HG02884 (cell line): ENCODE measurements at regions not wholly inside any gene's neighbourhood (a gene's known extent, or its start where the extent isn't known, plus 50 kb on each side); places are given as distances from the start of the nearest gene placed in this dataset.
"Not testable (repeated sequence)": the region's sequence is repeated elsewhere in the genome, so short reads cannot be mapped to it uniquely, and the experiment has no call there.

Experiments
- ATAC-seq: cut with Tn5 transposase; IDR thresholded peaks from one replicate; pipeline ENCODE4 v1.9.1; 2021; ENCODE audit warnings: mild to moderate bottlenecking, moderate library complexity; ENCODE audit not compliant: unreplicated experiment

- no peak for ATAC-seq
Measured at GRCh38 chr12:19624491-19624890, 185.2 kb downstream of the AEBP2 start.

- not testable (repeated sequence) for ATAC-seq
Measured at GRCh38 chr12:19625551-19625950, 186.3 kb downstream of the AEBP2 start.

DNA sequence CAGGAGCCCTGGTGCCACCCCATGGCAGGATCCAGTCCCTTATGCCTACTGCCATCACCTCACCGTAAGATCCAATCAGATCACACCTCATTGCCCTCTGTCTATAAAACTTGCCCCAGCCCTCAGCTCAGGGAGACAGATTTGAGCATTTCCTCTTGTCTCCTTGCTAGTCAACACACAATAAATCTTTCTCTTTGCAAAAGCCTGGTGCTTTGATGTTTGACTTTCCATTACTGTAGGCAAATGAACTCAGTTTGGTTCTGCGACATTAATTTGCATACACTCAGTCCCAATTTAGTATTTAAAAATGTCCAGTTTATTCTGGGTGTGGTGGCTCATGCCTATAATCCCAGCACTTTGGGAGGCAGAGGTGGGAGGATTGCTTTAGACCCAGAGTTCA lies 188.4 kb downstream of the AEBP2 start:
- ATAC-seq: no peak

DNA sequence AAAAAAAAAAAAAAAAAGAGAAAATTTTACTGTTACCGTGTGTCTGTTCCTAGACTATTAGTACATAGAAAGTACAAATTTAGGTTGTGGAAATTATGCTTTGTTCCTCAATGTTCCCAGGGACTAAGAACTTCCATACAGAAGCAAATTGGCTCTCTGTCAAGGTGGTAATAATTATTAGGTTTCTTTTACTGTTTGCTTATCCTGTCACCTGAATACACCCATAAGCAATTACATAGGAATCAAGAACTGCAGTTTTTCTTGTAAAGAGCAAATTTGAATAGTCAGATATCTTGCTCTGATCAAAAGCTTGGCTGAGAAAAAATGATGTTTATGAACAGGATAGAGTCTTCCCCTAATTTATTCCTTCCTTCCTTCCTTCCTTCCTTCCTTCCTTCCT lies 191.2 kb downstream of the AEBP2 start:
- ATAC-seq: no peak

GRCh38 chr12:19633194-19633593 lies 193.9 kb downstream of the AEBP2 start:
- no peak for ATAC-seq

DNA sequence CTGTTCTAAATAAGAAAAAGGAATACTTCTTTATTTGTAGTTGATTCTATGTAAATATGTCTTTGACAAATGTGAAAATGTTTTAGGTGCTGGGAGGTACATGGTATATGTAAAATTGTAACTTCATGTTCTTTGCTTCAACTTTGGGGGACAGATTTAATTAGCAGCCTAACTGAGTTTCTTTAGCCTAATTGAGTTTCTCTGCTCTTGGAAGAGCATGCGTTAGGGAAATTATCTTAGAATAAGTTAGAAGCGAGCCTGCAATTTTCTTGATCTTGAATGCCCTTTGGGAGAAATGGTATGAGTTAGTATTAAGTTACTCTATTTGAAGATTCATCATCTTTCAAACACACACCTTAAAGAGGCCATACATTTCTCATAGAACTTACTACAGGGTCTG lies 194.3 kb downstream of the AEBP2 start:
- no peak for ATAC-seq

DNA sequence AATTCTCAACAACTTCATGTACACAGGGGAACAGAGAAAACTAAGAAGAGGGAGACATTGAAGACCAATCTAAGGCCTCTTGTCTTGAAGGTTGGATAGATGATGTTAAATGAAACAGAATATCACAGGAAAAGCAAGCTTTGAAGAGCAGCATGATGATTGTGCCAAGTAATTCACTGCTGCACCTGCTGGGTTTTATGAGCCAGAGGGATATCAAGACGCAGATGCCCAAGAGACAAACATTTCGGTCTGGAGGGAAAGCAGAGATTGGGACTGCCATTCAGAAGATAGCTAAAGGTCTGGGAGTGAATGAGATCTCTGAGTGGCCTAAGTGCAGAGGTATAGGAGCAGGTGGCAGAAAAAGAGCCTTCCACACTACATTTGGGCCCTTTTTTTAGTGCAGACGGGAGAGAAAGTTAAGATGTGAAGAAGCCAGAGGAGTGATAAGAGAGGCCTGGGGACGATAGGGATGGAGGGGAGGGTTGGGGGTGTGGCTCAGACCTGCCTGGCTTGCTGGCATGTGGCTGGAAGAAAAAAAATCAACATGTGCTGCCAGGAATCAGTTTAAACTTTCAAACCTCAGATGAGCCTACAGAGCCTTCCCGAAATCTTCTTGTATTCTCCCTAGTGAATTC lies 200.6 kb downstream of the AEBP2 start:
- no peak for ATAC-seq

- ATAC-seq: no peak
Measured at GRCh38 chr12:19641235-19642080, 202.2 kb downstream of the AEBP2 start.

GRCh38 chr12:19642345-19642744 lies 203.1 kb downstream of the AEBP2 start:
- no peak for ATAC-seq

DNA sequence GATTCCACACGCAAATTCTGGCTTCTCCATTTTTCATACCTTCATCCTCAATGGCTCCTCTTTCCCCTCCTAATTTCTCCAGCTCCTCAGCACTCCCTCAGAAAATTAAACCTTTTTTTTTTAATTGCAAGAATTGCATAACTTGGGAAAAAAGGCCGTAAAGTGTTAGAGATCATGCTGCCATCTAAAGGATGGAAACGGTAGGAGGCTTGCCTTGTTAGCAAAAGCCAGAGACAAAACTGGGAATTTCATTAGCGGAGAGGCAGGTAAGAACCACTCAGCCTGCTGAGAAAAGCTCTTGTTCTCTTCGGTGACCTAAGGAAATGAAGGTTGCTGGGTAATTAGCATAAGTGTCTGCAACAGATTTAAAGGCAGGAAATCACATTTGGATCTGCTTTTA lies 204.3 kb downstream of the AEBP2 start:
- ATAC-seq: no peak

- no peak for ATAC-seq
Measured at GRCh38 chr12:19644571-19644970, 205.3 kb downstream of the AEBP2 start.

DNA sequence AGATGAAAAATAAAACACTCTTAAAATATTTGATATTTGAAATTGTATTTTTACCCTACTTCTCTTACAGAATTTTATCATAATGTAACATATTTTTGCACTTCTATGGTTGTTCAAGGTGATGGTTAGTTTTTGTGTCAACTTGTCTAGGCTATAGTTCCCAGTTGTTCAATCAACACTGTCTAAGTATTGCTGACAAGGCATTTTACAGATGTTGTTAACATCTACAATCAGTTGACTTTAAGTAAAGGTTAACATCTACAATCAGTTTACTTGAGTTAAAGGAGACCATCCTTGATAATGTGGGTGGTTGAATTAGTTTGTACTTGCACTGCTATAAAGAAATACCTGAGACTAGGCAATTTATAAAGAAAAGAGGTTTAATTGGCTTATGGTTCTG lies 206.5 kb downstream of the AEBP2 start:
- no peak for ATAC-seq

GRCh38 chr12:19646599-19646998 lies 207.3 kb downstream of the AEBP2 start:
- no peak for ATAC-seq

DNA sequence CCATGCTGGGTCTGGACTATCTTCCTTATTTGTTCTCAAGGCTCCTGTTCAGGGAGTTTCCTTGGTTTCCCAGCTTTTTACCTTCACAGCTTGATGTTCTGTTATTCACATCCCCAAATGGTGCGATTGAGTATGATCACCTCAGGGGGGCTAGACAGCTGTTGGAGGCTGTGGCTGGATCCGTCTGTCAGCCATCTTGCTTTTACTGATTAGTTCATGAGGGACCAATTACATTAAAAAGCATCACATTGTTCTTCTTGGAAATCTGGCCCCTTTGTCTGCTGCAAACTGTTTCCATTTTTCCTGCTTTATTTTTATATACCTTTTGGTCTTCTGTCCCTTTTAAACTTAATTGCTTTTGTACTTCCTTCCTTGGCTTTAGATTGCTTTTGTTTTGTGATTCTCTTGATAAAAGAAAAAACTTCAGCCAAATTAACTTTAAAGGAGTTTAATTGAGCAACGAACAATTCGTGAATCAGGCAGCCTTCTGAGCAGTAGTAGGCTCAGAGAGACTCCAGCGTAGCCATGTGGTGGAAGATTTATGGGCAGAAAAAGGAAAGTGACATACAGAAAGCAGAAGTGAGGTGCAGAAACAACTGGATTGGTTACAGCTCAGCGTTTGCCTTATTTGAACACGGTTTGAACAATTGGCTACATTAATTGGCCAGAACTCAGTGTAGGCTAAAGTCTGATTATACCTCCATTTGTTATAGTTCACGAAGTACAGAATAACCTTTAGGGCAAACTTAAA lies 208.7 kb downstream of the AEBP2 start:
- ATAC-seq: no peak

DNA sequence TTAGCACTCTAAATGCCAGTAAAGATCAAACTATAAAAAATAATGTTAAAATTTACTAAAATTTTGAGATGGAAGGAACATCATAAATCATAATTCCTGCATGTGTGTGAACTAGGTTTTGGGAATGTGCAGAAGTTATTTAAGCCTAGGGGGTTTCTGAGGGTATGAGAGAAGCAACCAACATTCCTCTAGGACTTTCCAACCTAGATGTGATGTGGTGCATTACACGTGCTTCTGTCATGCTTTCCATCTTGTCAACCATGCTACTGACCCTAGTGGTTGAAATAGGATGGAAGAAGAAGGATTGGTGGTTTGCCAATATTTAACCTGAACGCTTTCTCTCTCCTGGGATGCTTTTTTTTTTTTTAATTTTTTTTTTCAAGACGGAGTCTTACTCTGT lies 209.3 kb downstream of the AEBP2 start:
- ATAC-seq: no peak

GRCh38 chr12:19652386-19652785 lies 213.1 kb downstream of the AEBP2 start:
- ATAC-seq: no peak

- ATAC-seq: no peak
Measured at GRCh38 chr12:19654650-19655376, 215.5 kb downstream of the AEBP2 start.

- ATAC-seq: no peak
Measured at GRCh38 chr12:19657118-19657731, 217.9 kb downstream of the AEBP2 start.

DNA sequence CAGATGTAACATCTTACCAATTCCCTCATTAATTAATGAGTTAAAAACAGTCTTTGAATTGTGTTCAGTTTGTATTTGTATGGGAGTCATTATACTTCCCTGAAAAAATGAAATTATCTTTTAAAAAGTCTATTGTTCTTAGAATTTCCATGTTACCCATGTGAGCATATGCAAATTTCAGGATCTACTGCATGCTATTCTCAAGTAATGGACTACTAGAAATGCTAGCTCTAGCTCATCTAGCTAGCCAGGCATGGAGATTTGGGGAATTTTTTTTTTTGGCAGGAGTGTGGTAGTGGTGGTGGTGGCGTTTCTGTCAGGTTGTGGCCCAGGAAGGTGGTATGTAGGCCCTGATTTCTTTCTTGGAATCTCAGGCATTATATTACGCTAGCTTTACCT lies 218.4 kb downstream of the AEBP2 start:
- ATAC-seq: no peak

DNA sequence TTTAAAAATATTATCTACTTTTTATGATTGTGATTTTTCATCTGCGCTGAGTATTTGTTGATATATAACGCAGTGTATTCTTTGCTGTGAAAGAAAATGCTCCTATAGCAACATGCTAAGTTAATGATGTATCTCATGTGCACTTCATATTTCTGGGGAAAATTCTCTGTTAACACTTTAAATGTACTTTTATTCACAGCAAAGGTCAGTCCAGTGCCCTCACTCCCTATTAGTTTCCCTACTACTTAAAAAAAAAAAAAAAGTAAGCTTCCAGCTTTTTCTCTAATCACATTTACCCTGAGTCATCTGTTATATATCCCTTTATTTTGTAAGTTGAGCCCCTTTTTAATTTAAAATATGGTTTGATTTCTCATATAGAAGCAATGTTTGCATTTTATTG lies 219.8 kb downstream of the AEBP2 start:
- no peak for ATAC-seq

GRCh38 chr12:19659501-19659900 lies 220.2 kb downstream of the AEBP2 start:
- ATAC-seq: no peak
